GM12872 (cell line): ENCODE measurements at regions not wholly inside any gene's neighbourhood (a gene's known extent, or its start where the extent isn't known, plus 50 kb on each side); places are given as distances from the start of the nearest gene placed in this dataset.

Experiments
- CTCF ChIP-seq: IDR thresholded peaks from 3 replicates; pipeline ENCODE4 v1.5.1; 2011; ENCODE audit warnings: low read depth, mild to moderate bottlenecking, low read length, moderate library complexity; ENCODE audit not compliant: insufficient read depth

- TF ChIP-seq CTCF: no peak
These were observed 528.2 kb downstream of the SLC6A15 start for GRCh38 chr12:84384384-84384783.

GRCh38 chr12:84376320-84376719, 536.3 kb downstream of the SLC6A15 start:
- TF ChIP-seq CTCF: no peak

- no peak for TF ChIP-seq CTCF
These were observed 537.0 kb downstream of the SLC6A15 start for GRCh38 chr12:84375449-84376170.

- no peak for TF ChIP-seq CTCF
These were observed 550.1 kb downstream of the SLC6A15 start for GRCh38 chr12:84362552-84362897.

- no peak for TF ChIP-seq CTCF
These were observed 550.7 kb downstream of the SLC6A15 start for GRCh38 chr12:84361651-84362551.

- no peak for TF ChIP-seq CTCF
These were observed 555.3 kb downstream of the SLC6A15 start for GRCh38 chr12:84357314-84357713.

GRCh38 chr12:84356224-84356623, 556.4 kb downstream of the SLC6A15 start:
- TF ChIP-seq CTCF: no peak
